ENCODE measurements at regions not wholly inside any gene's neighbourhood (a gene's known extent, or its start where the extent isn't known, plus 50 kb on each side); places are given as distances from the start of the nearest gene placed in this dataset.

DNA sequence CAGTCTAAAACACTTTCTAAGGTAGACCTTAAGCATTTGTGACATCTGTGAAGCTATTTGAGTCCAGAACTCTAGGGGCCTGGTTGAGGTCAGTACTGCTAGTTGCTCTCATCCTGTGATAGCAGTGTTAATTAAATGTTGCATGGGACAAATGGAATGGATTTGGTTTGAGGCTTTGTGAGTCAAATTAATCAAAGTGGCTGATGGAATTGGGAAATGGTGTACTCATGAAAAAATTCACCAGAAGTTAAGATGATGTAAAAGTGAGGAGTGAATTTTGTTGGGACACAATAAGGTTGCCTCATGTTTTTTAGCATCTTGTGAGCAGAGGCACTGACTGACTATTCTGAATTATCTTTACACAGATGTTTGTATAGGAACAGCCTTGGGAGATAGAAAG, 99.2 kb upstream of the ARSJ start:
- no peak overlapping the region for H3K4me3 ChIP-seq
- H3K27me3 ChIP-seq: no peaks in the 10 kb centered on the region
- H3K27ac ChIP-seq: no peak overlapping the region
- no peaks in the 10 kb centered on the region for H3K36me3 ChIP-seq
- no peaks in the 10 kb centered on the region for H3K4me1 ChIP-seq
- ATAC-seq (no peak), DNase-seq (no peak)
- TF ChIP-seq POLR2A (IDR thresholded peaks at IDR 0.05): no peak
- TF ChIP-seq CTCF (IDR thresholded peaks at IDR 0.05): no peak
- peaks cover 0 to 5% (median 0%) of the 10 kb centered on the region in 12 donors for H3K9me3 ChIP-seq
- intact Hi-C loops (cut with DNase I): loop anchor here in 9 of 10 donors (5.0 to 10.0 kb wide), 4 partner anchors 124 to 684 kb away; no protein-coding TSS in a partner anchor

DNA sequence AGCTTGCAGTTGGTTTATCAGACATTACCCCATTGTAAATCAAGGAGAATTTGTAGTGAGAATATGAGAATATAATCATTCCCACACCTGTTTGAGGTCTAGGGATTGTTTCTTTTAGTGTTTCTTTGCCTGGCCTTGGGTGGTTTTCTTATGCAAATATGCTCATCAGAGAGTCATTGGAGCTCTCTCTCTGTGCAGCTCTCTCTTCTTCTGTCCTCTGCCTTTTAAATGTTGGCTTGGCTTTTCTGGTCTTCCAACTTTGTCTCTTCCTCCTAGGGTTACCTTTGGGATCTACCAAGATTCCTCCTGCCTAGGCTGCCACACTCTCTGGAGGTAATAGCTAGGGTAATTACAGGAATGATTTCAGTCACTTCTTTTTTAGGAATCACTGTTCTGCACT, 102.3 kb upstream of the ARSJ start:
- Histone ChIP-seq H3K4me1 (no peaks in the 10 kb centered on the region), H3K27me3 (no peaks in the 10 kb centered on the region), H3K27ac (no peak overlapping the region), H3K9me3 (no peaks in the 10 kb centered on the region), H3K4me3 (no peak overlapping the region), H3K36me3 (no peaks in the 10 kb centered on the region)
- TF ChIP-seq POLR2A (IDR thresholded peaks at IDR 0.05) (no peak), CTCF (IDR thresholded peaks at IDR 0.05) (no peak)
- ATAC-seq (no peak), DNase-seq (no peak)
- intact Hi-C loops (cut with DNase I): no loop called here

DNA sequence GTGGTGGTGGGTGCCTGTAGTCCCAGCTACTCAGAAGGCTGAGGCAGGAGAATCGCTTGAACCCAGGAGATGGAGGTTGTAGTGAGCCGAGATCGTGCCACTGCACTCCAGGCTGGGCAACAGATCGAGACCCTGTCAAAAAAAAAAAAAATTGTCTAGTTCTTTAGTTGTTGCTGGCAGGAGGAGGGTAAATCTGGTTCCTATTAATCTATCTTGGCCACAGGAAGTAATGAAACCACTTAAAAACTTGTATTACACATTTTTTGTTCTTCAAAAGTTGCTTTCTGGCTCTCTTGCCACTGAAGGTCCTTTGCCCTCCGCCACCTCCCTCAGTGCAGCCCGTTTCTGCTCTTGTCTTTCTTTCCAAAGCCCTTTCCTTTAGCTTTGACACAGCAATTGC, 102.9 kb upstream of the ARSJ start:
- no peak overlapping the region for H3K4me3 ChIP-seq
- no peaks in the 10 kb centered on the region for H3K9me3 ChIP-seq
- no peak for ATAC-seq
- H3K27ac ChIP-seq: no peak overlapping the region
- no peaks in the 10 kb centered on the region for H3K4me1 ChIP-seq
- no peak for DNase-seq
- 71 to 85% (median 82%) methylated on average over 6 of the region's 6 CpGs for WGBS, 4 donors
- no peaks in the 10 kb centered on the region for H3K27me3 ChIP-seq
- H3K36me3 ChIP-seq: no peaks in the 10 kb centered on the region
- no peak for TF ChIP-seq CTCF (IDR thresholded peaks at IDR 0.05)
- intact Hi-C loops (cut with DNase I): no loop called here

GRCh38 chr4:114085611-114086345, 106.3 kb upstream of the ARSJ start:
- no peaks in the 10 kb centered on the region for H3K9me3 ChIP-seq
- no peaks in the 10 kb centered on the region for H3K4me1 ChIP-seq
- DNase-seq: no peak
- no peak for ATAC-seq
- intact Hi-C loops (cut with DNase I): loop anchor here in 1 of 10 donors (5.0 kb wide), 1 partner anchor 227 kb away; no protein-coding TSS in a partner anchor
- no peaks in the 10 kb centered on the region for H3K36me3 ChIP-seq
- no peak overlapping the region for H3K27ac ChIP-seq
- no peak overlapping the region for H3K4me3 ChIP-seq
- TF ChIP-seq CTCF (IDR thresholded peaks at IDR 0.05) (no peak), POLR2A (IDR thresholded peaks at IDR 0.05) (no peak)
- no peaks in the 10 kb centered on the region for H3K27me3 ChIP-seq
